ENCODE measurements at regions not wholly inside any gene's neighbourhood (a gene's known extent, or its start where the extent isn't known, plus 50 kb on each side); places are given as distances from the start of the nearest gene placed in this dataset.

- peak; percentile 29 for DNase-seq (ENCODE audit: low read depth)
Observed at GRCh38 chr14:82710267-82710841, 1176.7 kb upstream of the SEL1L start.

- no peak for DNase-seq (ENCODE audit: low read depth)
Observed at GRCh38 chr14:82719617-82720016, 1186.0 kb upstream of the SEL1L start.

- no peak for DNase-seq (ENCODE audit: low read depth)
Observed at GRCh38 chr14:82720431-82720830, 1186.8 kb upstream of the SEL1L start.

- DNase-seq (ENCODE audit: low read depth), result no peak
Observed at GRCh38 chr14:82720946-82721345, 1187.3 kb upstream of the SEL1L start.

- DNase-seq (ENCODE audit: low read depth), result no peak
Observed at GRCh38 chr14:82724316-82724715, 1190.7 kb upstream of the SEL1L start.

GRCh38 chr14:82725213-82725612 is 1191.6 kb upstream of the SEL1L start:
- DNase-seq (ENCODE audit: low read depth), result no peak

- no peak for DNase-seq (ENCODE audit: low read depth)
Observed at GRCh38 chr14:82731526-82731925, 1197.9 kb upstream of the SEL1L start.

GRCh38 chr14:82740547-82740946 is 1206.9 kb upstream of the SEL1L start:
- DNase-seq (ENCODE audit: low read depth), result no peak

- DNase-seq (ENCODE audit: low read depth), result no peak
Observed at GRCh38 chr14:82755476-82755875, 1221.8 kb upstream of the SEL1L start.

- DNase-seq (ENCODE audit: low read depth), result no peak
Observed at GRCh38 chr14:82755923-82756322, 1222.3 kb upstream of the SEL1L start.

GRCh38 chr14:82757776-82758175 is 1224.1 kb upstream of the SEL1L start:
- no peak for DNase-seq (ENCODE audit: low read depth)

- no peak for DNase-seq (ENCODE audit: low read depth)
Observed at GRCh38 chr14:82759656-82760055, 1226.0 kb upstream of the SEL1L start.

- no peak for DNase-seq (ENCODE audit: low read depth)
Observed at GRCh38 chr14:82766123-82766522, 1232.5 kb upstream of the SEL1L start.

GRCh38 chr14:82766996-82767395 is 1233.3 kb upstream of the SEL1L start:
- no peak for DNase-seq (ENCODE audit: low read depth)

- no peak for DNase-seq (ENCODE audit: low read depth)
Observed at GRCh38 chr14:82776958-82777357, 1243.3 kb upstream of the SEL1L start.

GRCh38 chr14:82778008-82778590 is 1244.4 kb upstream of the SEL1L start:
- no peak for DNase-seq (ENCODE audit: low read depth)

- no peak for DNase-seq (ENCODE audit: low read depth)
Observed at GRCh38 chr14:82778601-82779000, 1244.9 kb upstream of the SEL1L start.

GRCh38 chr14:82779301-82779700 is 1245.6 kb upstream of the SEL1L start:
- DNase-seq (ENCODE audit: low read depth), result no peak

GRCh38 chr14:82785756-82786482 is 1252.3 kb upstream of the SEL1L start:
- DNase-seq (ENCODE audit: low read depth), result no peak

- no peak for DNase-seq (ENCODE audit: low read depth)
Observed at GRCh38 chr14:82786483-82786880, 1252.8 kb upstream of the SEL1L start.

- DNase-seq (ENCODE audit: low read depth), result no peak
Observed at GRCh38 chr14:82796086-82796485, 1262.4 kb upstream of the SEL1L start.

GRCh38 chr14:82798276-82798675 is 1264.6 kb upstream of the SEL1L start:
- DNase-seq (ENCODE audit: low read depth), result no peak

All from RPMI7951 (cell line).